H1 (cell line): ENCODE measurements at regions not wholly inside any gene's neighbourhood (a gene's known extent, or its start where the extent isn't known, plus 50 kb on each side); places are given as distances from the start of the nearest gene placed in this dataset.

ENCODE experiments used
- ASH2L ChIP-seq: fragments of 200-600, 300-600 bp; sonication (generic); IDR thresholded peaks from one replicate; pipeline ENCODE4 v1.7.1; 2017; ENCODE audit warnings: low read length
- CBX5 ChIP-seq: fragments of 300-800, 300-1000 bp; sonication (generic); IDR thresholded peaks from 2 replicates; pipeline ENCODE4 v1.7.1; 2016; ENCODE audit warnings: antibody characterized with exemption, low read length, low read depth
- EP300 ChIP-seq, 2 experiments: IDR thresholded peaks; 1 replicate in 1 of 2; 2 replicates in 1 of 2; pipeline ENCODE4 v1.6.1; 2011 to 2012; ENCODE audit warnings: low read depth in 2 of 2, low read length in 2 of 2, mild to moderate bottlenecking in 2 of 2, borderline replicate concordance in 1 of 2, inconsistent platforms in 1 of 2, moderate library complexity in 1 of 2
- EZH2 ChIP-seq: fragments of 200-600 bp; sonication (generic); IDR thresholded peaks from 2 replicates; pipeline ENCODE4 v1.7.1; 2012; ENCODE audit warnings: low read depth, mild to moderate bottlenecking, moderate library complexity, low read length, inconsistent platforms; ENCODE audit not compliant: severe bottlenecking
- GABPA ChIP-seq: IDR thresholded peaks from 2 replicates; pipeline ENCODE4 v1.6.1; 2011; ENCODE audit warnings: mild to moderate bottlenecking, low read length, moderate library complexity, borderline replicate concordance; ENCODE audit not compliant: insufficient read depth
- GTF2F1 ChIP-seq: IDR thresholded peaks from 2 replicates; pipeline ENCODE4 v1.6.1; 2012; ENCODE audit warnings: low read depth, low read length, improper control_type of control experiment, borderline replicate concordance
- KDM1A ChIP-seq: fragments of 200-600, 300-600 bp; sonication (generic); IDR thresholded peaks from 2 replicates; pipeline ENCODE4 v1.7.1; 2016; ENCODE audit warnings: mild to moderate bottlenecking, low read length, borderline replicate concordance
- POLR2AphosphoS5 ChIP-seq: IDR thresholded peaks from 2 replicates; pipeline ENCODE4 v1.6.1; 2011; ENCODE audit warnings: low read depth, low read length
- RFX5 ChIP-seq: IDR thresholded peaks from 2 replicates; pipeline ENCODE4 v1.6.1; 2011; ENCODE audit warnings: low read depth, low read length, improper control_type of control experiment, borderline replicate concordance
- SP4 ChIP-seq: IDR thresholded peaks from 2 replicates; pipeline ENCODE4 v1.6.1; 2012; ENCODE audit warnings: low read length, inconsistent platforms
- YY1 ChIP-seq: IDR thresholded peaks from 2 replicates; pipeline ENCODE4 v1.6.1; 2011; ENCODE audit warnings: low read depth, mild to moderate bottlenecking, low read length
- TF ChIP-seq, protein P1 (sequence below), 3 experiments: IDR thresholded peaks; 1 replicate in 2 of 3; 2 replicates in 1 of 3; pipeline versions ENCODE4 v1.5.1 to v1.6.1; 2011; ENCODE audit warnings: low read length in 3 of 3, mild to moderate bottlenecking in 3 of 3, inconsistent platforms in 2 of 3, low read depth in 1 of 3, moderate library complexity in 1 of 3; ENCODE audit not compliant: insufficient read depth in 1 of 3; ENCODE audit errors: control extremely low read depth in 1 of 3
- TF ChIP-seq, protein P2 (sequence below): IDR thresholded peaks from 2 replicates; pipeline ENCODE4 v1.6.1; 2012; ENCODE audit warnings: low read length, inconsistent platforms
- TF ChIP-seq, protein P3 (sequence below): IDR thresholded peaks from 2 replicates; pipeline ENCODE4 v1.6.1; 2011; ENCODE audit warnings: low read length, improper control_type of control experiment

DNA sequence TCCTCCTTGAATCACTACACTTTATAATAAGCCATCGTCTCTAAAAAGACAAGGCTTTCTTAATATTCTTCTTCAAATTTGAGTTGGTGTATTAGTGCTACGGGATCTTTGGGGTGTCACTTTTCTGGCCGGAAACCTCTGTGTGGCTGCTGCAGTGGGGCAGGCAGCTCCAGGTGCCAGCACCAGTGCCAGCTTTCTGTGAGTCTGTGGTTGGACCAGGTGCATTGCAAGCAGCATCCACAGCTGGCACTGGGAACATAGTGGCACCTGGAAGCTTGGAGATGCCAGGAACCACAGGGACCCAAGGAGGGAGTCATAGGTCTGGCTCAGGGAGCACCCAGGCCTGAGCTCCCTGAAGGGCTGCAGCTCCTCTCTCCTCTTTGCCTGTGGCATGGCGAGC, 111.8 kb upstream of the RUNX3 start:
- TF ChIP-seq, protein P1, sequence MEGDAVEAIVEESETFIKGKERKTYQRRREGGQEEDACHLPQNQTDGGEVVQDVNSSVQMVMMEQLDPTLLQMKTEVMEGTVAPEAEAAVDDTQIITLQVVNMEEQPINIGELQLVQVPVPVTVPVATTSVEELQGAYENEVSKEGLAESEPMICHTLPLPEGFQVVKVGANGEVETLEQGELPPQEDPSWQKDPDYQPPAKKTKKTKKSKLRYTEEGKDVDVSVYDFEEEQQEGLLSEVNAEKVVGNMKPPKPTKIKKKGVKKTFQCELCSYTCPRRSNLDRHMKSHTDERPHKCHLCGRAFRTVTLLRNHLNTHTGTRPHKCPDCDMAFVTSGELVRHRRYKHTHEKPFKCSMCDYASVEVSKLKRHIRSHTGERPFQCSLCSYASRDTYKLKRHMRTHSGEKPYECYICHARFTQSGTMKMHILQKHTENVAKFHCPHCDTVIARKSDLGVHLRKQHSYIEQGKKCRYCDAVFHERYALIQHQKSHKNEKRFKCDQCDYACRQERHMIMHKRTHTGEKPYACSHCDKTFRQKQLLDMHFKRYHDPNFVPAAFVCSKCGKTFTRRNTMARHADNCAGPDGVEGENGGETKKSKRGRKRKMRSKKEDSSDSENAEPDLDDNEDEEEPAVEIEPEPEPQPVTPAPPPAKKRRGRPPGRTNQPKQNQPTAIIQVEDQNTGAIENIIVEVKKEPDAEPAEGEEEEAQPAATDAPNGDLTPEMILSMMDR (IDR thresholded peaks at IDR 0.05; ENCODE audit: control extremely low read depth in 1 of 3, insufficient read depth in 1 of 3, low read depth in 1 of 3, low read length in 3 of 3), result no peak
- TF ChIP-seq SP4 (no peak), EP300 (IDR thresholded peaks at IDR 0.05; ENCODE audit: borderline replicate concordance in 1 of 2, low read depth in 2 of 2, low read length in 2 of 2) (no peak), GABPA (no peak), CBX5 (no peak), EZH2 (no peak), RFX5 (no peak), KDM1A (no peak), POLR2AphosphoS5 (no peak), YY1 (no peak), GTF2F1 (no peak), ASH2L (no peak)
- TF ChIP-seq, protein P2, sequence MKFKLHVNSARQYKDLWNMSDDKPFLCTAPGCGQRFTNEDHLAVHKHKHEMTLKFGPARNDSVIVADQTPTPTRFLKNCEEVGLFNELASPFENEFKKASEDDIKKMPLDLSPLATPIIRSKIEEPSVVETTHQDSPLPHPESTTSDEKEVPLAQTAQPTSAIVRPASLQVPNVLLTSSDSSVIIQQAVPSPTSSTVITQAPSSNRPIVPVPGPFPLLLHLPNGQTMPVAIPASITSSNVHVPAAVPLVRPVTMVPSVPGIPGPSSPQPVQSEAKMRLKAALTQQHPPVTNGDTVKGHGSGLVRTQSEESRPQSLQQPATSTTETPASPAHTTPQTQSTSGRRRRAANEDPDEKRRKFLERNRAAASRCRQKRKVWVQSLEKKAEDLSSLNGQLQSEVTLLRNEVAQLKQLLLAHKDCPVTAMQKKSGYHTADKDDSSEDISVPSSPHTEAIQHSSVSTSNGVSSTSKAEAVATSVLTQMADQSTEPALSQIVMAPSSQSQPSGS, result no peak
- TF ChIP-seq, protein P3, sequence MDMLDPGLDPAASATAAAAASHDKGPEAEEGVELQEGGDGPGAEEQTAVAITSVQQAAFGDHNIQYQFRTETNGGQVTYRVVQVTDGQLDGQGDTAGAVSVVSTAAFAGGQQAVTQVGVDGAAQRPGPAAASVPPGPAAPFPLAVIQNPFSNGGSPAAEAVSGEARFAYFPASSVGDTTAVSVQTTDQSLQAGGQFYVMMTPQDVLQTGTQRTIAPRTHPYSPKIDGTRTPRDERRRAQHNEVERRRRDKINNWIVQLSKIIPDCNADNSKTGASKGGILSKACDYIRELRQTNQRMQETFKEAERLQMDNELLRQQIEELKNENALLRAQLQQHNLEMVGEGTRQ, result no peak
